GM18868 (cell line): ENCODE measurements at regions not wholly inside any gene's neighbourhood (a gene's known extent, or its start where the extent isn't known, plus 50 kb on each side); places are given as distances from the start of the nearest gene placed in this dataset.

Source experiments
- ATAC-seq: cut with Tn5 transposase; IDR thresholded peaks from one replicate; pipeline ENCODE4 v1.9.1; 2021; ENCODE audit warnings: mild to moderate bottlenecking, moderate library complexity; ENCODE audit not compliant: unreplicated experiment

- no peak for ATAC-seq
Observed at GRCh38 chr9:126217797-126218196, 108.8 kb upstream of the MVB12B start.

- ATAC-seq: no peak
Observed at GRCh38 chr9:126218359-126219125, 108.1 kb upstream of the MVB12B start.

GRCh38 chr9:126219166-126219565 is 107.5 kb upstream of the MVB12B start:
- no peak for ATAC-seq

- no peak for ATAC-seq
Observed at GRCh38 chr9:126219648-126220063, 107.0 kb upstream of the MVB12B start.

GRCh38 chr9:126221480-126221879 is 105.1 kb upstream of the MVB12B start:
- ATAC-seq: no peak

- ATAC-seq: no peak
Observed at GRCh38 chr9:126222363-126222834, 104.2 kb upstream of the MVB12B start.

GRCh38 chr9:126222835-126223431 is 103.7 kb upstream of the MVB12B start:
- ATAC-seq: no peak

GRCh38 chr9:126223798-126224531 is 102.7 kb upstream of the MVB12B start:
- no peak for ATAC-seq

- no peak for ATAC-seq
Observed at GRCh38 chr9:126225611-126226609, 100.7 kb upstream of the MVB12B start.

GRCh38 chr9:126226991-126227936 is 99.4 kb upstream of the MVB12B start:
- ATAC-seq: no peak

- no peak for ATAC-seq
Observed at GRCh38 chr9:126228111-126228780, 98.4 kb upstream of the MVB12B start.

- peak; percentile 58 for ATAC-seq
Observed at GRCh38 chr9:126228781-126229444, 97.7 kb upstream of the MVB12B start.

- ATAC-seq: no peak
Observed at GRCh38 chr9:126229501-126229900, 97.1 kb upstream of the MVB12B start.

GRCh38 chr9:126230692-126231091 is 95.9 kb upstream of the MVB12B start:
- ATAC-seq: no peak

- no peak for ATAC-seq
Observed at GRCh38 chr9:126232461-126232860, 94.2 kb upstream of the MVB12B start.

- ATAC-seq: no peak
Observed at GRCh38 chr9:126233175-126233574, 93.5 kb upstream of the MVB12B start.

GRCh38 chr9:126233913-126234525 is 92.6 kb upstream of the MVB12B start:
- ATAC-seq: no peak
